Brain microvascular endothelial cell (primary cell): ENCODE measurements at regions not wholly inside any gene's neighbourhood (a gene's known extent, or its start where the extent isn't known, plus 50 kb on each side); places are given as distances from the start of the nearest gene placed in this dataset.

Source experiments
- DNase-seq: peaks from one replicate; pipeline ENCODE4 v3.0.0-alpha.2; 2020
- H3K27ac ChIP-seq: fragments of 250-450 bp; sonication (Bioruptor Pico); 2 replicates; pipeline ENCODE4 v1.5.1; 2020; ENCODE audit warnings: mild to moderate bottlenecking, moderate library complexity
- H3K27me3 ChIP-seq: fragments of 250-450 bp; sonication (Bioruptor Pico); replicated peaks from 2 replicates; pipeline ENCODE4 v1.5.1; 2020; ENCODE audit warnings: mild to moderate bottlenecking
- H3K36me3 ChIP-seq: fragments of 250-450 bp; sonication (Bioruptor Pico); replicated peaks from 2 replicates; pipeline ENCODE4 v1.5.1; 2020; ENCODE audit warnings: mild to moderate bottlenecking
- H3K4me3 ChIP-seq: 2 replicates; pipeline ENCODE4 v1.5.1; 2011; ENCODE audit warnings: low read depth, mild to moderate bottlenecking, control low read depth, low read length, moderate library complexity
- in situ Hi-C: cut with HindIII; loops from 2 replicates; pipeline ENCODE4 v1.10.0; 2017; ENCODE audit warnings: low sequenced_read_pairs, low pct_ligation_motif_present
- TF ChIP-seq, protein P1 (sequence below): IDR thresholded peaks from 2 replicates; pipeline ENCODE4 v1.5.1; 2011; ENCODE audit warnings: low read depth, mild to moderate bottlenecking, moderate library complexity, low read length, control low read depth, inconsistent platforms; ENCODE audit errors: missing control alignments

GRCh38 chr4:181157647-181158046, 1085.6 kb upstream of the TENM3 start:
- in situ Hi-C loops, result no loop called here
- DNase-seq, result no peak

GRCh38 chr4:181158971-181159370, 1084.2 kb upstream of the TENM3 start:
- no peaks in the 10 kb centered on the region for H3K36me3 ChIP-seq
- no peak for DNase-seq
- no peak overlapping the region for H3K27ac ChIP-seq
- no peaks in the 10 kb centered on the region for H3K27me3 ChIP-seq
- no peak overlapping the region for H3K4me3 ChIP-seq
- in situ Hi-C loops, result no loop called here
- TF ChIP-seq, protein P1, sequence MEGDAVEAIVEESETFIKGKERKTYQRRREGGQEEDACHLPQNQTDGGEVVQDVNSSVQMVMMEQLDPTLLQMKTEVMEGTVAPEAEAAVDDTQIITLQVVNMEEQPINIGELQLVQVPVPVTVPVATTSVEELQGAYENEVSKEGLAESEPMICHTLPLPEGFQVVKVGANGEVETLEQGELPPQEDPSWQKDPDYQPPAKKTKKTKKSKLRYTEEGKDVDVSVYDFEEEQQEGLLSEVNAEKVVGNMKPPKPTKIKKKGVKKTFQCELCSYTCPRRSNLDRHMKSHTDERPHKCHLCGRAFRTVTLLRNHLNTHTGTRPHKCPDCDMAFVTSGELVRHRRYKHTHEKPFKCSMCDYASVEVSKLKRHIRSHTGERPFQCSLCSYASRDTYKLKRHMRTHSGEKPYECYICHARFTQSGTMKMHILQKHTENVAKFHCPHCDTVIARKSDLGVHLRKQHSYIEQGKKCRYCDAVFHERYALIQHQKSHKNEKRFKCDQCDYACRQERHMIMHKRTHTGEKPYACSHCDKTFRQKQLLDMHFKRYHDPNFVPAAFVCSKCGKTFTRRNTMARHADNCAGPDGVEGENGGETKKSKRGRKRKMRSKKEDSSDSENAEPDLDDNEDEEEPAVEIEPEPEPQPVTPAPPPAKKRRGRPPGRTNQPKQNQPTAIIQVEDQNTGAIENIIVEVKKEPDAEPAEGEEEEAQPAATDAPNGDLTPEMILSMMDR, result no peak

More at GRCh38 chr4:181157647-181158046, 1085.6 kb upstream of the TENM3 start:
- Histone ChIP-seq H3K27ac (no peak overlapping the region), H3K4me3 (no peak overlapping the region), H3K27me3 (no peaks in the 10 kb centered on the region), H3K36me3 (no peaks in the 10 kb centered on the region)
- TF ChIP-seq, protein P1, result no peak

DNA sequence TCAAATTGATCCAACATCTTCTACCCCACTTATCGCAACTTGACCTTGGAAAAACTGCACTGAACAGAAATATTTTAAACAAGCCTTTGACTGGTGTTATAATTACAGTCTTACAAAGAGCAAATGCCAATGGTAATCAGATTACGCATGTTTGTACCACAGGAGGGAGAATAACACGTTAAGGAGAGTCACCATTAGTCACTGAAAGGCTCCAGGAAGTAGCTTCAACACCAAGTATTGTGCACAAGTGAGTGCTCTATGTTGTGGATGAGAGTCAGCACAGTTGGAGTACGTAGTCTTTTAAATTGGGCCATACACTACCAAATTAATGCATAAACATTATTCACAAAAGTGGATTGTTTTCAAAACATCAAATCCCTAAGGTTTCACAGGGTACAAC, 1081.5 kb upstream of the TENM3 start:
- Histone ChIP-seq H3K4me3 (no peak overlapping the region), H3K27me3 (no peaks in the 10 kb centered on the region), H3K36me3 (no peaks in the 10 kb centered on the region), H3K27ac (no peak overlapping the region)
- no peak for DNase-seq
- in situ Hi-C loops, result no loop called here
- TF ChIP-seq, protein P1, result no peak

- no peaks in the 10 kb centered on the region for H3K27me3 ChIP-seq
- no peak overlapping the region for H3K4me3 ChIP-seq
- in situ Hi-C loops, result no loop called here
- TF ChIP-seq, protein P1, result no peak
- DNase-seq, result no peak
- no peaks in the 10 kb centered on the region for H3K36me3 ChIP-seq
- H3K27ac ChIP-seq, result no peak overlapping the region
Observed at GRCh38 chr4:181162266-181162665, 1080.9 kb upstream of the TENM3 start.

DNA sequence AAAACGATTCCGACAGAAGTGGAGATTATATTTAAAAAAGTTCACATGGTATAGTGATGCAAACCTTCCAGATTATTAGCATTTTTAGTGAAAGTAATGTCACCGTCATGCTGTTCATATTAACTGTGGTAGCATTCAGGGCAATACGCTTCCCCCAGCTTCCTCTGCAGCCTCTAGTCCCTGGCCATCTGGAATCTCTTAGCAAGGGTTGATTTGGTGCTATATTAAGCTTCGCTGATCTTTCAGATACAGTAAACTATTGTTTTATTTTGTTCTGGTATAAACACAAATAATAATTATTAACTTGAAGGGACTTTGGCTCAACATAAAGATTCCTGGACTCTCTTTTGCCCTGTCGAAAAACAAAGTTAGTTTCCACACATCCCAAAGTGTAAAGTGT, 1080.5 kb upstream of the TENM3 start:
- DNase-seq, result no peak
- in situ Hi-C loops, result no loop called here
- no peak overlapping the region for H3K27ac ChIP-seq
- H3K27me3 ChIP-seq, result no peaks in the 10 kb centered on the region
- TF ChIP-seq, protein P1, result no peak
- H3K36me3 ChIP-seq, result no peaks in the 10 kb centered on the region
- no peak overlapping the region for H3K4me3 ChIP-seq

GRCh38 chr4:181166742-181167399, 1076.3 kb upstream of the TENM3 start:
- Histone ChIP-seq H3K4me3 (no peak overlapping the region), H3K27ac (no peak overlapping the region), H3K27me3 (no peaks in the 10 kb centered on the region), H3K36me3 (no peaks in the 10 kb centered on the region)
- TF ChIP-seq, protein P1, result no peak
- in situ Hi-C loops, result no loop called here
- no peak for DNase-seq
